ENCODE measurements at regions not wholly inside any gene's neighbourhood (a gene's known extent, or its start where the extent isn't known, plus 50 kb on each side); places are given as distances from the start of the nearest gene placed in this dataset.

DNA sequence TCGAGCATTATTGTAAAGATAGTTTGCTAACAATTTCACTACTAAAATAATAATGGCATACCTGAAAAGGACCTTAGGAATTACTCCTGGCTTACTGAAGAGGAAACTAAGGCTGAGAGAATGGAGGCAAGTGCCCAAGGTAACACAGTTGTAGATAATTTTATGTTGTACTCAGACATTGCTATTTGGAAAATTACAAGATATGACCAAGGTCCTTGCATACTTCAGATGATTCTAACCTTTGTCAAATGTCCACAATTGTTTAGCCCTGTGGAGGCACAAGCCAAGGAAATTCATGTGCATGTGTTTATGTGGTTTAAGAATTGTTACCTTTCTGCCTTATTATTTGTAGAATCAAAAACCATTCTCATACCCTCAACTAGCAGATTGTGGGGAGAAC is 105.7 kb downstream of the TUSC7 start:
- TF ChIP-seq EP300 (IDR thresholded peaks at IDR 0.05) (no peak), CTCF (IDR thresholded peaks at IDR 0.05) (no peak), POLR2A (IDR thresholded peaks at IDR 0.05) (no peak)
